ENCODE measurements at regions not wholly inside any gene's neighbourhood (a gene's known extent, or its start where the extent isn't known, plus 50 kb on each side); places are given as distances from the start of the nearest gene placed in this dataset.

DNA sequence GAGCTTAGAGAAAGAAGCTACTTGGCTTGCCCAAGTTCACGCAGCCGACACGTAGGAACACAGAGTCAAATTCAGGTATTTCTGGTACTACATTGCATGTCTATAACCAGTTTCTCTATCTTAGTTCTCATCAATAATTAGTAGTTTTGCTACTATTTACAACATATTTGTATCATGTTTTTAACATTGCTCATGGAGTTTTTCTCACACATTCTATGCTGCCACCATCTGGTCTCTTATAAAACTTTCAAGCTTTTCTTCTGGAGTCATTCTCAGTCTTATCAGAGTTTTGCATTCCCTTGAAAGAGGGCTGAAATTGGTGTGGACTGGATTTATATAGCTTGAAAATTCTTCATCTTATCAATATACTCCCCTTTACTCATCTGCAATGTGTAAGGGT is 118.8 kb upstream of the PALMD start:
- H3K4me3 Mint-ChIP-seq, result no peak overlapping the region
- ATAC-seq (no peak), DNase-seq (ENCODE audit: low spot score) (no peak)
- H3K27me3 Mint-ChIP-seq, result no peaks in the 10 kb centered on the region
- no peaks in the 10 kb centered on the region for H3K9me3 Mint-ChIP-seq
- no peak overlapping the region for H3K27ac Mint-ChIP-seq
- H3K36me3 Mint-ChIP-seq, result no peaks in the 10 kb centered on the region
- no peaks in the 10 kb centered on the region for H3K4me1 Mint-ChIP-seq (ENCODE audit: low read depth in 2 of 2)

DNA sequence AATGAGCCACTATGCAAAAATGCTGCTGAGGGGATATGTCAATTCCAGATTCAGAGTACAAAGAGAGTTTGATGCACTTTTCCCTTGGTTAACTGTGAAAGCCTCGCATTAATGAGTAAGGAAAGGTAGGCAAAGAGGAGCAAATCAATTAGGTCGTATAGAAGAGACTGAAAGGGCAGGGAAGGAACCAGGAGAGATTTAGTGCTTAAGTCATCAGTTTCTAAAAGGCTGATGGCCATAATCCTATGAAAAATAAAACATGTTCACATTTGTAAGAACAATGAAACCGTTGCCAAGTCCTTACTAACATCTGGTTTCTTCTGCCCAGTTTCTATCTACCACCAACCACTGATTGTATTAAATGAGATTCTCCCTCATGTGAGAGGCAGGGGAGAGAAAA is 118.4 kb upstream of the PALMD start:
- Mint-ChIP-seq H3K9me3 (no peaks in the 10 kb centered on the region), H3K27me3 (no peaks in the 10 kb centered on the region), H3K27ac (no peak overlapping the region), H3K4me3 (no peak overlapping the region), H3K36me3 (no peaks in the 10 kb centered on the region), H3K4me1 (ENCODE audit: low read depth in 2 of 2) (no peaks in the 10 kb centered on the region)
- DNase-seq (ENCODE audit: low spot score) (no peak), ATAC-seq (no peak)

DNA sequence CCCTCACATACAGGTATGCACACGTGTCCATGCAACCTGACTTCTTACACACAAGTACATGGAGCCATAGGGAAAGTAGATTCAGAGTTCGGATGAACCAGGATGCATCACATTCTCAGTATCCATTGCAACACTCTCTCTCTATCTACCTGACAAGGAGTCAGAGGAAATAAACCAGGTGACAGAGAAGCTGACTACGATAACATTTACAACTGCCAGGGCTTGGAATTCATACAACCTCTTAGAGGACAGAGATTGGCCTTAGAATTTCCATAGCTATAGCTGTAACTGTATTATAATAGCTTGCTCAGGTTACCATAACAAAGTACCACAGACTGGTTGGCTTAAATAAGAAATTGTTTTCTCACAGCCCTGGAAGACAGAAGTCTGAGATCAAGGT is 116.9 kb upstream of the PALMD start:
- Mint-ChIP-seq H3K4me3 (no peak overlapping the region), H3K27me3 (no peaks in the 10 kb centered on the region), H3K4me1 (ENCODE audit: low read depth in 2 of 2) (no peaks in the 10 kb centered on the region), H3K27ac (no peak overlapping the region), H3K36me3 (no peaks in the 10 kb centered on the region), H3K9me3 (no peaks in the 10 kb centered on the region)
- DNase-seq (ENCODE audit: low spot score) (no peak), ATAC-seq (no peak)

DNA sequence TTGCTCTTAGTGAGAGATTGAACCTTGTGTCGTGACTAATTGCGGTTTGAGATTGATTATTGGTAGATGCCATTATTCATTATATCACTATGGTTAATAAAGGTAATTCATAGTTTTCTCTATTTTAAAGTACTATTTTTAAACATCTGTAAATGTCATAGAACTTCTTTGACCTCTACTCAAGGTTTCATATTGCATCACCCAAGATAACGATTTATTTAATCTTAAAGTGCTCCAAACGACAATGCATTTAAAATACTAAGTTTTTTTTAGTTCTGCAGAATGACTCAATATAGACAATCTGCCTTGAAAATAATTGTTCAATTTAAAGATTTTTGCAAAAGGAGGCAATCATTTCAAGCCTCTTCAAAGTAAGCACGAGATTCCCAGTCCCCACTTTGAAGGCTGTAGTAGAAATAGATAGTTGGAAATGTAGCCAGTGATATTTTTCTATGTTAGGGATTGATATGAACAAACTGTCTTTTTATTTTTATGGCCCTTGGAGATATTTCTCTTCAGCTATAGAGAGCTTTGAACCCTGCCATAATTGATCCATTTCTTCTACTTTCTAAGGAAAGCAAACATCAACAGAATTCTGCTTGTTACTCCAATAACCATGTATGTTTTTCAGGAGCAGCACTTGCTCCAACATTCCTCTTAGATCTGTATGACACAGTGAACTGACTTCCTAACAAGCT is 114.2 kb upstream of the PALMD start:
- Mint-ChIP-seq H3K4me3 (no peak overlapping the region), H3K27ac (no peak overlapping the region), H3K36me3 (no peaks in the 10 kb centered on the region), H3K27me3 (no peaks in the 10 kb centered on the region), H3K4me1 (ENCODE audit: low read depth in 2 of 2) (no peaks in the 10 kb centered on the region), H3K9me3 (no peaks in the 10 kb centered on the region)
- ATAC-seq (no peak), DNase-seq (ENCODE audit: low spot score) (no peak)

DNA sequence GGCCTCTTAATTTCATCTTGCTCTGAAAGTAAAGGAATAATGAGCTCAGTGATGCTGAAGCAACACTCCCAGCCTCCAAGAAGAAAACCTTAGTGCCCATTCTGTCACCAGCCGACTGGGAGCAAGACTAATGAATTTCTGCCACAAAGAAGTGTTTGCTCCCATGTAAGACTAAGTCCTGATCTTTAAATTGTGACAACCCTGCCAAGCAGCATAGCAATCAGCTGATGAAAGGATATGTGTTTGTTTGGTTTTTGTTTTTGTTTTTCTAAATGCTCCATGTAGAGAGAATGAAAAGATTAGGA is 113.7 kb upstream of the PALMD start:
- Mint-ChIP-seq H3K9me3 (no peaks in the 10 kb centered on the region), H3K4me3 (no peak overlapping the region), H3K4me1 (ENCODE audit: low read depth in 2 of 2) (no peaks in the 10 kb centered on the region), H3K36me3 (no peaks in the 10 kb centered on the region), H3K27me3 (no peaks in the 10 kb centered on the region), H3K27ac (no peak overlapping the region)
- DNase-seq (ENCODE audit: low spot score) (no peak), ATAC-seq (no peak)

DNA sequence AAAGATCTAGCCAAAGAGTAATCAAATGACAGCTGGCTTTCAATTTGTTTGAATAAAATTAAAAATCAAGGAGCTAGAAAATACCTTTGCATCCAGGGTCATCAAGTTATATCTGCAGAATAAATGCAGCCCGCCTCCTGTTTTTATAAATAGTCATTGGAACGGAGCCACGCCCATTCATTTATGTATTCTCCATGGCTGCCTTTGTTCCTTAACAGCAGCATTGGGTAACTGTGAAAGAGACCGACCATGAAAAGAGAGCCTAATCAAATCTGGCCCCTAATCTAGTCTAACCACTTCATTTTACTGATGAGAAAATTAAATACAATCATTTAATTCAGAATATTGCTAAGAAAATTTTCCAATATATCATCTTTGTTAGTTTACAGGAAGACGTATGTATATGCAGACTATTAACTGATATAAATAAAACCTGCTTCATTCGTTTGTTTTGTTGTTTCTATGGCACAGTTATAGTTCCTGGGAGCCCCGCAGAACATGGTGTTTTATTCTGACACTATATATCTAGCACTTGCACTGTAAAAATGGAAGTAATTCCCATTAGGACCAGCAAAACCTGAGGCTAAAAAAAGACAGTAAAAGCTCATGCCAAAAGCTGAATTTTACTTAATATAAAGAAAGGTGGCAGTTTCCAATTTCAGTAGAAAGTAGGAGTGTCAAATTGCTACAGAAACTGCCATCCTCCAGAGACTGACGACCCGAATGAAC is 111.8 kb upstream of the PALMD start:
- no peaks in the 10 kb centered on the region for H3K9me3 Mint-ChIP-seq
- no peak overlapping the region for H3K27ac Mint-ChIP-seq
- DNase-seq (ENCODE audit: low spot score) (no peak), ATAC-seq (no peak)
- H3K4me3 Mint-ChIP-seq, result no peak overlapping the region
- no peaks in the 10 kb centered on the region for H3K36me3 Mint-ChIP-seq
- H3K4me1 Mint-ChIP-seq (ENCODE audit: low read depth in 2 of 2), result no peaks in the 10 kb centered on the region
- H3K27me3 Mint-ChIP-seq, result no peaks in the 10 kb centered on the region

DNA sequence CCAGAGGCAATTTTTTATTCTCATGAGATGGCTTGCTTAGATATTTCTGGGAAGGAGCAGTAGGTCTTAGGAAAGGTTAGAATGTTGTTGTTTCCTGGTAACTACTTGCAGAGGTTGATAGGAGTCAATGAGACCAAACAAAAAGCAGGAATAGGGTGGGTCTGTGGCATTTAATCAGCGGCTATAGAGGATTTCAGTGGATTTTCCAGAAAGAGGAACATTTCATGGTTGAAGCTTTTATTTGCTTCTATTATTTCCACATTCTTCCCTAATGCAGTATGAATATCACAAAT is 111.3 kb upstream of the PALMD start:
- DNase-seq (ENCODE audit: low spot score), result no peak
- no peaks in the 10 kb centered on the region for H3K36me3 Mint-ChIP-seq
- H3K27me3 Mint-ChIP-seq, result no peaks in the 10 kb centered on the region
- H3K9me3 Mint-ChIP-seq, result no peaks in the 10 kb centered on the region
- ATAC-seq, result no peak
- no peak overlapping the region for H3K4me3 Mint-ChIP-seq
- no peaks in the 10 kb centered on the region for H3K4me1 Mint-ChIP-seq (ENCODE audit: low read depth in 2 of 2)
- H3K27ac Mint-ChIP-seq, result no peak overlapping the region

DNA sequence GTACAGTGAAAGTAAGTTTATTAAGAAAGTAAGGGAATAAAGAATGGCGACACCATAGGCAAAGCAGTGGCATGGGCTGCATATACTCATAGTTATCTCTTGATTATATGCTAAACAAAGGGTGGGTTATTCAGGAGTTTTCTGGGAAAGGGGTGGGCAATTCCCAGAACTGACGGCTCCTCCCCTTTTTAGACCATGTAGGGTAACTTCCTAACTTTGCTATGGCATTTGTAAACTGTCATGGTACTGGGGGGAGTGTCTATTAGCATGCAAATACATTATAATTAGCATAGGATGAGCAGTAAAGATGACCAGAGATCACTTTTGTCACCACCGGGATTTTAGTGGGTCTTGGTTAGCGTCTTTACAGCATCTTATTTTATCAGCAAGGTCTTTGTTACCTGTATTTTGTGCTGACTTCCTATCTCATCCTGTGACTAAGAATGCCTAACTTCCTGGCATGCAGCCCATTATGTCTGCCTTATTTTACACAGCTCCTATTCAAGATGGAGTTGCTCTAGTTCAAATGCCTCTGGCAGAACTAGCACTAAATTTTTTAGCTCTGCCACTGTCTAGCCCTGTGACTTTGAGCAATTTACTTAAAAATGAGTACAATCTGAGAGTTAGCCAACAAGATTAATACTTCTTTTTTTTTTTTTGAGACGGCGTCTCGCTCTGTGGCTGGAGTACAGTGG is 110.3 kb upstream of the PALMD start:
- Mint-ChIP-seq H3K27me3 (no peaks in the 10 kb centered on the region), H3K9me3 (no peaks in the 10 kb centered on the region), H3K27ac (no peak overlapping the region), H3K4me1 (ENCODE audit: low read depth in 2 of 2) (no peaks in the 10 kb centered on the region), H3K4me3 (no peak overlapping the region), H3K36me3 (no peaks in the 10 kb centered on the region)
- DNase-seq (ENCODE audit: low spot score) (no peak), ATAC-seq (no peak)

DNA sequence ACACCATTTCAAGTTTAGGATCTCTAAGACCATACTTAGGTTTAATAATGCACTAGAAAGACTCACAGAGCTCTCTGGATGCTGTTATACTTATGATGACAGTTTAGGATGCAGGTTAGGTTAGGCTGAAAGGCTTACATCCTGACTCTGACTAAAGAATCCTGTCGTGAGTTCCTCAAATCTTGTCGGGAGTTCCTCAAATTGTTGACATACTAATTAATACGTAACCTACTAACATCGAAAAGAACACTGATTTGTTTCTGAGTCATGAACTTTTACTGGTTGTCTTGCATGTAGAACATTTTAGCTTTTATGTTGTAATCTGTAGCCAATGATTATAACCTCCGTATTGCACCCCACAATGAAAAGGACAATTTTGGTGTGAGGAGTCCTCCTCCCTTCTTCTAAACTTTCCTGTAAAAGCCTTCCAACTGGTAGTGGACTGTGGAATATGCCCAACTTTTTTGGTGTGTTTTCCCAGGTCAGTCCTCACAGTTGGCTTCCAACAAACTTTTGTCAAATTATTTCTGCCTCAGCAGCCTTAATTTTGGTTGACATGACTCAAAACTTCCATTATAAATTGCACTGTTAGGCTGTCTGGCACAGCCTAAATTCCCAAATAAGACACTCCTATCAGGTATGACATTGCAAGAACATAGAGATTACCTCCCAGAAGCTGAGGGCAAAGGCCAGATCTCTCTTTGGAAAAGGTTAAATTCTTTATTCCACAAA is 107.9 kb upstream of the PALMD start:
- H3K27me3 Mint-ChIP-seq, result peaks cover 0 to 2% of the 10 kb centered on the region in 2 donors
- ATAC-seq (no peak), DNase-seq (ENCODE audit: low spot score) (no peak)
- no peak overlapping the region for H3K27ac Mint-ChIP-seq
- H3K36me3 Mint-ChIP-seq, result no peaks in the 10 kb centered on the region
- no peaks in the 10 kb centered on the region for H3K9me3 Mint-ChIP-seq
- no peak overlapping the region for H3K4me3 Mint-ChIP-seq
- no peaks in the 10 kb centered on the region for H3K4me1 Mint-ChIP-seq (ENCODE audit: low read depth in 2 of 2)

DNA sequence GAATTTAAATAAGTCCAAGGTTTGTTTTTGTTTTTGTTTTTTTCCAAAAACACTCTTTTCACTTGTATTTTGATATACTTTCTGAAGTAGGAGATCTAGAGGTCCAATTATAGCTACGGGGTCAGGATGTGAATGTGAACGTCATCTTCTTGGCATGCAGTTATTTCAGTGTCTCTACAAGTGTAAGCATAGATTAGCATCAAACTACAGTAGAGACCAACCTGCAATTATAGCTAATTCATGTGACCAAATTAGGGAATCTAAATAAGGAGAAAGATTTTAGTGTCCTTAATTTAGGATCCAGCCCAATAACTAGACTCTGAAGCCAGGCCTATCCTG is 107.3 kb upstream of the PALMD start:
- DNase-seq (ENCODE audit: low spot score), result no peak
- ATAC-seq, result no peak
- H3K4me1 Mint-ChIP-seq (ENCODE audit: low read depth in 2 of 2), result no peaks in the 10 kb centered on the region
- H3K4me3 Mint-ChIP-seq, result no peak overlapping the region
- no peaks in the 10 kb centered on the region for H3K9me3 Mint-ChIP-seq
- H3K27me3 Mint-ChIP-seq, result peaks cover 0 to 2% of the 10 kb centered on the region in 2 donors
- no peak overlapping the region for H3K27ac Mint-ChIP-seq
- H3K36me3 Mint-ChIP-seq, result no peaks in the 10 kb centered on the region

DNA sequence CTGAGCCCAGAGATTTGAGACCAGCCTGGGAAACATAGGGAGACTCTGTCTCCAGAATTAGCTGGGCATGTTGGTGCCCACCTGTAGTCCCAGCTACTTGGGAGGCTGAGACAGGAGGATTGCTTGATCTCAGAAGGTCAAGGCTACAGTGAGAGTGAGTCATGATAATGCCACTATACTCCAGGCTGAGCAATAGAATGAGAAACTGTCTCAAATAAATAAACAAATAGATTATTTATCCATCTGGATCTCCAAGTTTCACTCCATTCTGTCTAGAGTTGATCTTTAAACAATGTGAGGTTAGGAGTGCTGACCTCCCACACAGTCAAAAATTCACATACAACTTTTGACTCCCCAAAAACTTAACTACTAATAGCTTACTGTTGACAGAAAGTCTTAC is 106.8 kb upstream of the PALMD start:
- H3K9me3 Mint-ChIP-seq, result no peaks in the 10 kb centered on the region
- ATAC-seq (no peak), DNase-seq (ENCODE audit: low spot score) (no peak)
- H3K4me1 Mint-ChIP-seq (ENCODE audit: low read depth in 2 of 2), result no peaks in the 10 kb centered on the region
- H3K36me3 Mint-ChIP-seq, result no peaks in the 10 kb centered on the region
- H3K27me3 Mint-ChIP-seq, result peaks cover 0 to 2% of the 10 kb centered on the region in 2 donors
- H3K4me3 Mint-ChIP-seq, result no peak overlapping the region
- no peak overlapping the region for H3K27ac Mint-ChIP-seq

DNA sequence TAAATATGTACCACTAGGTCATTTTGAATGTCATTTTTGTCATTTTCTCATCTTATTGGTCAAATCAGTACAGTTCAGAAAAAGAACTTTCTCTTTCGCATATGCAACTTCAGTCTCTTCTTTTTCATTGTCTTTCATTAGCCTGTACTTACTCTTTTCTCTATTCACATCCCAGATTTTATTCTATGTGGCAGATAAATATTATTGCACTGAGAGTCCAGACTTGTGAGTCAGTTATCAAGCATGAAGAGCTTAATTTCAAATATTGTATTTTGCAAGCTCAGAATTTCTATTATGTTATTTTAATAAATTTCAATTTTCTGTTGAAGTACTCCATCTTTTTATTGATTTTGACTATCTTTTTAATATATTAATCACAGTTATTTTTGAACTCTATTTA is 105.2 kb upstream of the PALMD start:
- Mint-ChIP-seq H3K4me3 (no peak overlapping the region), H3K4me1 (ENCODE audit: low read depth in 2 of 2) (no peaks in the 10 kb centered on the region), H3K36me3 (no peaks in the 10 kb centered on the region), H3K9me3 (no peaks in the 10 kb centered on the region), H3K27ac (no peak overlapping the region), H3K27me3 (peaks cover 0 to 2% of the 10 kb centered on the region in 2 donors)
- no peak for ATAC-seq
- no peak for DNase-seq (ENCODE audit: low spot score)

DNA sequence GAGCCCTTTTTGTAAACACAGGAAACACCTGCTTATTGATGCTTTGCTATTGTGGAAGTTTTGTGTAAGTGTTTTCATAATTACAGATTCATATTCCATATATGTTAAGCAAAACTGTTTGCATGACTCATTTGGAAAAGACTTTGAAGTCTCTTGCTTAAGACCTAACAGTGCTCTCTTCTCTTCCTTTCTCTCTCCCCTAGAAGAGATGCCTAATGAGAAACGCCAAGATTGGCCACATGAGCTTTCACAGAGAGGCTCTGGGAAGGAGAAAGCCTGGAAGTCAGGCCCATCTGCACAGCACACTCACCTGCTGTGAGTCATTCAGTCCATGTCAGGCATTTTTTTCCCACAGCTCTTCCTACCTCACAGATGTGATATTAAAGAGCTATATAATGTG is 101.6 kb upstream of the PALMD start:
- Mint-ChIP-seq H3K36me3 (no peaks in the 10 kb centered on the region), H3K4me1 (ENCODE audit: low read depth in 2 of 2) (no peaks in the 10 kb centered on the region), H3K27ac (no peak overlapping the region), H3K27me3 (peaks cover 0 to 2% of the 10 kb centered on the region in 2 donors), H3K9me3 (no peaks in the 10 kb centered on the region), H3K4me3 (no peak overlapping the region)
- no peak for DNase-seq (ENCODE audit: low spot score)
- no peak for ATAC-seq
